Panc1 (cell line): ENCODE measurements at regions not wholly inside any gene's neighbourhood (a gene's known extent, or its start where the extent isn't known, plus 50 kb on each side); places are given as distances from the start of the nearest gene placed in this dataset.

Source experiments
- ATAC-seq: fragments of 200-7000 bp; cut with Tn5 transposase; 2 replicates; pipeline ENCODE4 v1.9.1; 2020; ENCODE audit warnings: mild to moderate bottlenecking, moderate library complexity
- BruUV-seq: library from RNA; stranded (reverse); fragments of 400-500 nt; replicated peaks from 2 replicates; lab custom pipeline; 2021; lab: Mats Ljungman, UMichigan
- CTCF ChIA-PET: fragments of 300-600 bp; sonication (Branson Sonifier 250); formaldehyde crosslinking; loops from one replicate; lab custom pipeline; 2022; ENCODE audit warnings: antibody characterized with exemption; lab: Charles Lee
- POLR2A ChIA-PET: fragments of 300-600 bp; sonication (Branson Sonifier 250); formaldehyde crosslinking; loops from one replicate; lab custom pipeline; 2022; ENCODE audit warnings: antibody characterized with exemption; lab: Charles Lee
- DNase-seq: peaks from one replicate; pipeline ENCODE4 v3.0.0-alpha.2; 2010; ENCODE audit warnings: low read depth, low spot score
- H3K27ac ChIP-seq: 2 replicates; pipeline ENCODE4 v1.5.1; 2011; ENCODE audit warnings: mild to moderate bottlenecking, low read length, inconsistent platforms
- H3K27me3 ChIP-seq: fragments of 200-500 bp; sonication (Bioruptor generic); 2 replicates; pipeline ENCODE4 v1.6.0; 2014; ENCODE audit warnings: low read length, inconsistent platforms; ENCODE audit not compliant: control insufficient read depth, insufficient read depth
- H3K36me3 ChIP-seq: fragments of 200-500 bp; sonication (Bioruptor generic); 2 replicates; pipeline ENCODE4 v1.5.1; 2014; ENCODE audit warnings: inconsistent platforms, mild to moderate bottlenecking, low read length, moderate library complexity; ENCODE audit not compliant: control insufficient read depth, insufficient read depth
- H3K4me1 ChIP-seq: 2 replicates; pipeline ENCODE4 v1.5.1; 2011; ENCODE audit warnings: inconsistent platforms, mild to moderate bottlenecking, low read length, moderate library complexity; ENCODE audit not compliant: control insufficient read depth, insufficient read depth
- H3K4me3 ChIP-seq, 2 experiments: 2 replicates each; pipeline ENCODE4 v1.5.1; 2011 to 2012; ENCODE audit warnings: low read depth in 2 of 2, low read length in 2 of 2, mild to moderate bottlenecking in 2 of 2, inconsistent platforms in 1 of 2, moderate library complexity in 1 of 2
- H3K9me3 ChIP-seq: fragments of 200-500 bp; sonication (Bioruptor generic); 2 replicates; pipeline ENCODE4 v1.5.1; 2014; ENCODE audit warnings: low read depth, mild to moderate bottlenecking, inconsistent platforms, low read length, moderate library complexity; ENCODE audit not compliant: control insufficient read depth, insufficient read depth
- CTCF ChIP-seq: fragments of 450-650 bp; IDR thresholded peaks from 2 replicates; pipeline ENCODE4 v1.5.1; 2017; ENCODE audit warnings: mild to moderate bottlenecking
- POLR2AphosphoS5 ChIP-seq: IDR thresholded peaks from 2 replicates; pipeline ENCODE4 v1.6.1; 2012; ENCODE audit warnings: mild to moderate bottlenecking, low read depth, low read length, moderate library complexity
- SIN3A ChIP-seq: IDR thresholded peaks from 2 replicates; pipeline ENCODE4 v1.6.1; 2012; ENCODE audit warnings: low read depth, mild to moderate bottlenecking, low read length, moderate library complexity, borderline replicate concordance; ENCODE audit not compliant: insufficient read depth
- TCF7L2 ChIP-seq: IDR thresholded peaks from 2 replicates; pipeline ENCODE4 v1.6.1; 2011; ENCODE audit warnings: mild to moderate bottlenecking, low read depth, low read length, inconsistent platforms
- in situ Hi-C: cut with HindIII; loops from 2 replicates; pipeline ENCODE4 v1.10.0; 2016; ENCODE audit warnings: low sequenced_read_pairs, low pct_unique_long_range_greater_than_20kb
- intact Hi-C: fragments of 100-400 bp; cut with micrococcal nuclease; formaldehyde crosslinking; loops from one replicate; pipeline ENCODE4 v1.10.0; 2022; ENCODE audit not compliant: unreplicated experiment
- TF ChIP-seq, protein P1 (sequence below), 2 experiments: IDR thresholded peaks; 2 replicates each; pipeline ENCODE4 v1.6.1; 2011 to 2012; ENCODE audit warnings: low read depth in 2 of 2, control low read depth in 1 of 2, low read length in 1 of 2, mild to moderate bottlenecking in 1 of 2, moderate library complexity in 1 of 2; ENCODE audit not compliant: insufficient read depth in 1 of 2

DNA sequence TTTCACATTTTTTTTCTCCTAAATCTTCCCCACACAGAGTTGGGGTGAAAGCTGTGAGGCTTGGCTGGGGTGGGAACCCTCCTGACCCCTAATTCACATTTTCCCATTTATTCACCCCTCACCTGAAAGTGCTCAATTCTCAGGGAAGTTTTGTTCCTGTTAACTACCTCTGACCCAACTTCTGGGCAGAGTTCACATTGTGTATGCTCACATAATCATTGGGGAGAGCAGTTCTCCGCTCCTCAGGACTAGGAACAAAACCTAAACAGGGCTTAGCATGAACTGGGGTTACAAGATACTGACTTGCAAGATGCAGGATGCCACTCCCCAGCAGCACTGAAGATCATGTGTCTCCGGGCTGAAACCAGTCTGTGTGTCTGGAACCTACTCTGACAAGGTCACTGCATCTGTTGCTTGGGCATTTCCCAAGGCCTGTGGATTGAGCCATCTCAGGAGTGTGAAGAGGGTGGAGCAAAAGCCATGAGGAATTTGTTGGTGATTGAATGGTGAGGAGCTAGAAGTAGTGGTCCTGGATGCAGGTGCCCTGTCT is 258.1 kb upstream of the IGFBP3 start:
- ChIA-PET POLR2A (no interaction called here), CTCF (no interaction called here)
- TF ChIP-seq TCF7L2: no peak
- no peak for TF ChIP-seq CTCF
- no peak for TF ChIP-seq SIN3A
- TF ChIP-seq POLR2AphosphoS5: no peak
- TF ChIP-seq, protein P1, sequence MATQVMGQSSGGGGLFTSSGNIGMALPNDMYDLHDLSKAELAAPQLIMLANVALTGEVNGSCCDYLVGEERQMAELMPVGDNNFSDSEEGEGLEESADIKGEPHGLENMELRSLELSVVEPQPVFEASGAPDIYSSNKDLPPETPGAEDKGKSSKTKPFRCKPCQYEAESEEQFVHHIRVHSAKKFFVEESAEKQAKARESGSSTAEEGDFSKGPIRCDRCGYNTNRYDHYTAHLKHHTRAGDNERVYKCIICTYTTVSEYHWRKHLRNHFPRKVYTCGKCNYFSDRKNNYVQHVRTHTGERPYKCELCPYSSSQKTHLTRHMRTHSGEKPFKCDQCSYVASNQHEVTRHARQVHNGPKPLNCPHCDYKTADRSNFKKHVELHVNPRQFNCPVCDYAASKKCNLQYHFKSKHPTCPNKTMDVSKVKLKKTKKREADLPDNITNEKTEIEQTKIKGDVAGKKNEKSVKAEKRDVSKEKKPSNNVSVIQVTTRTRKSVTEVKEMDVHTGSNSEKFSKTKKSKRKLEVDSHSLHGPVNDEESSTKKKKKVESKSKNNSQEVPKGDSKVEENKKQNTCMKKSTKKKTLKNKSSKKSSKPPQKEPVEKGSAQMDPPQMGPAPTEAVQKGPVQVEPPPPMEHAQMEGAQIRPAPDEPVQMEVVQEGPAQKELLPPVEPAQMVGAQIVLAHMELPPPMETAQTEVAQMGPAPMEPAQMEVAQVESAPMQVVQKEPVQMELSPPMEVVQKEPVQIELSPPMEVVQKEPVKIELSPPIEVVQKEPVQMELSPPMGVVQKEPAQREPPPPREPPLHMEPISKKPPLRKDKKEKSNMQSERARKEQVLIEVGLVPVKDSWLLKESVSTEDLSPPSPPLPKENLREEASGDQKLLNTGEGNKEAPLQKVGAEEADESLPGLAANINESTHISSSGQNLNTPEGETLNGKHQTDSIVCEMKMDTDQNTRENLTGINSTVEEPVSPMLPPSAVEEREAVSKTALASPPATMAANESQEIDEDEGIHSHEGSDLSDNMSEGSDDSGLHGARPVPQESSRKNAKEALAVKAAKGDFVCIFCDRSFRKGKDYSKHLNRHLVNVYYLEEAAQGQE (IDR thresholded peaks at IDR 0.05; ENCODE audit: insufficient read depth in 1 of 2, low read depth in 2 of 2, low read length in 1 of 2): no peak
- Histone ChIP-seq H3K4me1 (no peaks in the 10 kb centered on the region), H3K27me3 (no peaks in the 10 kb centered on the region), H3K36me3 (no peaks in the 10 kb centered on the region), H3K27ac (no peak overlapping the region), H3K4me3 (no peak overlapping the region), H3K9me3 (no peaks in the 10 kb centered on the region)
- no TSS peak for BruUV-seq
- in situ Hi-C loops (no loop called here), intact Hi-C loops (no loop called here)
- DNase-seq (no peak), ATAC-seq (no peak)

- no peak for TF ChIP-seq SIN3A
- no peak for TF ChIP-seq POLR2AphosphoS5
- no peak for TF ChIP-seq CTCF
- TF ChIP-seq, protein P1 (IDR thresholded peaks at IDR 0.05; ENCODE audit: insufficient read depth in 1 of 2, low read depth in 2 of 2, low read length in 1 of 2): no peak
- no peak for TF ChIP-seq TCF7L2
- no TSS peak for BruUV-seq
- POLR2A ChIA-PET: no interaction called here
These were observed 257.6 kb upstream of the IGFBP3 start for GRCh38 chr7:46178661-46179060.

More at GRCh38 chr7:46178661-46179060, 257.6 kb upstream of the IGFBP3 start:
- DNase-seq: no peak
- no peaks in the 10 kb centered on the region for H3K9me3 ChIP-seq
- CTCF ChIA-PET: no interaction called here
- no peak overlapping the region for H3K27ac ChIP-seq
- in situ Hi-C loops (no loop called here), intact Hi-C loops (no loop called here)
- no peaks in the 10 kb centered on the region for H3K36me3 ChIP-seq
- no peak for ATAC-seq
- no peaks in the 10 kb centered on the region for H3K4me1 ChIP-seq
- no peaks in the 10 kb centered on the region for H3K27me3 ChIP-seq
- H3K4me3 ChIP-seq: no peak overlapping the region
